ENCODE measurements at regions not wholly inside any gene's neighbourhood (a gene's known extent, or its start where the extent isn't known, plus 50 kb on each side); places are given as distances from the start of the nearest gene placed in this dataset.

DNA sequence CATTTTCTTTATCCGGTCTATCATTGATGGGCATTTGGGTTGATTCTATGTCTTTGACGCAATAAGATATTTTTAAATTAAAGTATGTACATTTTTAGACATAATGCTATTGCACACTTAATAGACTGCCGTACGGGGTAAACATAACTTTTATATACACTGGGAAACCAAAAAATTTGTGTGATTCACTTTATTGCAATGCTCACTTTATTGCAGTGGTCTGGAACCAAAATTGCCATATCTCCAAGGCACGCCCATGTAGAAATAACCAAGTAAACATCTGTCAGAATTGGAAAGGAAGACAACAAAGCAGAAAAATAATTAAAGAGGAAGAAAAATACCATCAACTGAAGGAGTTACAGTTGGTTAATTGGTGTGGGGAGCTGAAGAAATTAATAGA is 205.8 kb upstream of the CTAGE1 start:
- no peaks in the 10 kb centered on the region for H3K4me1 ChIP-seq (ENCODE audit: control insufficient read depth, insufficient read depth, low read depth, low read length)
- H3K4me2 ChIP-seq (ENCODE audit: low read length, poor library complexity, severe bottlenecking): no peak overlapping the region
- WGBS: 94% methylated on average over 2 of the region's 5 CpGs
- no peak overlapping the region for H2BK15ac ChIP-seq (ENCODE audit: low read depth, poor library complexity, severe bottlenecking)
- H3K27me3 ChIP-seq (ENCODE audit: control insufficient read depth in 1 of 2, insufficient read depth in 1 of 2, low read length in 2 of 2): no peaks in the 10 kb centered on the region
- no peak overlapping the region for H2BK12ac ChIP-seq (ENCODE audit: low read length in 2 of 2)
- H3K27ac ChIP-seq (ENCODE audit: low read length, poor library complexity, severe bottlenecking): no peak overlapping the region
- H4K8ac ChIP-seq (ENCODE audit: low read length): no peak overlapping the region
- no peak overlapping the region for H4K91ac ChIP-seq (ENCODE audit: low read length)
- no peak overlapping the region for H2BK5ac ChIP-seq (ENCODE audit: low read depth, low read length, poor library complexity, severe bottlenecking)
- H3K4ac ChIP-seq (ENCODE audit: low read depth in 1 of 2, low read length in 2 of 2): no peak overlapping the region
- H2BK120ac ChIP-seq (ENCODE audit: low read depth, low read length): no peak overlapping the region
- no peak overlapping the region for H3K23ac ChIP-seq (ENCODE audit: low read length in 2 of 2)
- no peak overlapping the region for H3K4me3 ChIP-seq (ENCODE audit: insufficient read depth in 1 of 2, low read depth in 1 of 2, low read length in 2 of 2)
- H3K18ac ChIP-seq (ENCODE audit: low read depth in 1 of 2, low read length in 2 of 2): no peak overlapping the region
- no peaks in the 10 kb centered on the region for H3K36me3 ChIP-seq (ENCODE audit: control insufficient read depth in 1 of 2, insufficient read depth in 2 of 2, low read depth in 1 of 2, low read length in 2 of 2)
- H3K9me3 ChIP-seq (ENCODE audit: control insufficient read depth, low read length): no peaks in the 10 kb centered on the region
- H3K14ac ChIP-seq (ENCODE audit: low read length in 2 of 2): no peak overlapping the region
- no peak for DNase-seq
- no peaks in the 10 kb centered on the region for H3K79me1 ChIP-seq (replicated peaks; ENCODE audit: low read length, poor library complexity, severe bottlenecking)
- no peak overlapping the region for H2AFZ ChIP-seq (ENCODE audit: low read depth, low read length)
- no peak overlapping the region for H3K9ac ChIP-seq (ENCODE audit: low read length)
- H2AK5ac ChIP-seq (ENCODE audit: low read length, severe bottlenecking): no peak overlapping the region

- H4K91ac ChIP-seq (ENCODE audit: low read length): no peak overlapping the region
- H3K27me3 ChIP-seq (ENCODE audit: control insufficient read depth in 1 of 2, insufficient read depth in 1 of 2, low read length in 2 of 2): no peaks in the 10 kb centered on the region
- H4K8ac ChIP-seq (ENCODE audit: low read length): no peak overlapping the region
- H2BK120ac ChIP-seq (ENCODE audit: low read depth, low read length): no peak overlapping the region
- no peak overlapping the region for H3K27ac ChIP-seq (ENCODE audit: low read length, poor library complexity, severe bottlenecking)
- H2BK15ac ChIP-seq (ENCODE audit: low read depth, poor library complexity, severe bottlenecking): no peak overlapping the region
- no peaks in the 10 kb centered on the region for H3K36me3 ChIP-seq (ENCODE audit: control insufficient read depth in 1 of 2, insufficient read depth in 2 of 2, low read depth in 1 of 2, low read length in 2 of 2)
- H2AFZ ChIP-seq (ENCODE audit: low read depth, low read length): no peak overlapping the region
- H3K4me1 ChIP-seq (ENCODE audit: control insufficient read depth, insufficient read depth, low read depth, low read length): no peaks in the 10 kb centered on the region
- H3K9me3 ChIP-seq (ENCODE audit: control insufficient read depth, low read length): no peaks in the 10 kb centered on the region
- no peak overlapping the region for H3K23ac ChIP-seq (ENCODE audit: low read length in 2 of 2)
- WGBS: no CpG with 5 or more reads among the region's 2 CpGs
- DNase-seq: no peak
- no peak overlapping the region for H3K4me3 ChIP-seq (ENCODE audit: insufficient read depth in 1 of 2, low read depth in 1 of 2, low read length in 2 of 2)
- no peak overlapping the region for H2AK5ac ChIP-seq (ENCODE audit: low read length, severe bottlenecking)
- no peak overlapping the region for H3K4me2 ChIP-seq (ENCODE audit: low read length, poor library complexity, severe bottlenecking)
- H3K4ac ChIP-seq (ENCODE audit: low read depth in 1 of 2, low read length in 2 of 2): no peak overlapping the region
- H3K79me1 ChIP-seq (replicated peaks; ENCODE audit: low read length, poor library complexity, severe bottlenecking): no peaks in the 10 kb centered on the region
- no peak overlapping the region for H3K14ac ChIP-seq (ENCODE audit: low read length in 2 of 2)
- H3K9ac ChIP-seq (ENCODE audit: low read length): no peak overlapping the region
- no peak overlapping the region for H2BK5ac ChIP-seq (ENCODE audit: low read depth, low read length, poor library complexity, severe bottlenecking)
- no peak overlapping the region for H3K18ac ChIP-seq (ENCODE audit: low read depth in 1 of 2, low read length in 2 of 2)
- no peak overlapping the region for H2BK12ac ChIP-seq (ENCODE audit: low read length in 2 of 2)
Observed at GRCh38 chr18:22624176-22624575, 206.5 kb upstream of the CTAGE1 start.

GRCh38 chr18:22625406-22625805 is 207.7 kb upstream of the CTAGE1 start:
- Histone ChIP-seq H3K36me3 (ENCODE audit: control insufficient read depth in 1 of 2, insufficient read depth in 2 of 2, low read depth in 1 of 2, low read length in 2 of 2) (no peaks in the 10 kb centered on the region), H3K4me2 (ENCODE audit: low read length, poor library complexity, severe bottlenecking) (no peak overlapping the region), H2BK120ac (ENCODE audit: low read depth, low read length) (no peak overlapping the region), H2AK5ac (ENCODE audit: low read length, severe bottlenecking) (no peak overlapping the region), H2AFZ (ENCODE audit: low read depth, low read length) (no peak overlapping the region), H3K27me3 (ENCODE audit: control insufficient read depth in 1 of 2, insufficient read depth in 1 of 2, low read length in 2 of 2) (no peaks in the 10 kb centered on the region), H2BK5ac (ENCODE audit: low read depth, low read length, poor library complexity, severe bottlenecking) (no peak overlapping the region), H3K4me1 (ENCODE audit: control insufficient read depth, insufficient read depth, low read depth, low read length) (no peaks in the 10 kb centered on the region), H3K27ac (ENCODE audit: low read length, poor library complexity, severe bottlenecking) (no peak overlapping the region), H3K14ac (ENCODE audit: low read length in 2 of 2) (no peak overlapping the region), H3K9ac (ENCODE audit: low read length) (no peak overlapping the region), H3K4me3 (ENCODE audit: insufficient read depth in 1 of 2, low read depth in 1 of 2, low read length in 2 of 2) (no peak overlapping the region), H3K9me3 (ENCODE audit: control insufficient read depth, low read length) (no peaks in the 10 kb centered on the region), H4K8ac (ENCODE audit: low read length) (no peak overlapping the region), H3K18ac (ENCODE audit: low read depth in 1 of 2, low read length in 2 of 2) (no peak overlapping the region), H4K91ac (ENCODE audit: low read length) (no peak overlapping the region), H2BK12ac (ENCODE audit: low read length in 2 of 2) (no peak overlapping the region), H3K79me1 (replicated peaks; ENCODE audit: low read length, poor library complexity, severe bottlenecking) (no peaks in the 10 kb centered on the region), H3K4ac (ENCODE audit: low read depth in 1 of 2, low read length in 2 of 2) (no peak overlapping the region), H3K23ac (ENCODE audit: low read length in 2 of 2) (no peak overlapping the region), H2BK15ac (ENCODE audit: low read depth, poor library complexity, severe bottlenecking) (no peak overlapping the region)
- 95% methylated on average over 2 of the region's 2 CpGs for WGBS
- no peak for DNase-seq

DNA sequence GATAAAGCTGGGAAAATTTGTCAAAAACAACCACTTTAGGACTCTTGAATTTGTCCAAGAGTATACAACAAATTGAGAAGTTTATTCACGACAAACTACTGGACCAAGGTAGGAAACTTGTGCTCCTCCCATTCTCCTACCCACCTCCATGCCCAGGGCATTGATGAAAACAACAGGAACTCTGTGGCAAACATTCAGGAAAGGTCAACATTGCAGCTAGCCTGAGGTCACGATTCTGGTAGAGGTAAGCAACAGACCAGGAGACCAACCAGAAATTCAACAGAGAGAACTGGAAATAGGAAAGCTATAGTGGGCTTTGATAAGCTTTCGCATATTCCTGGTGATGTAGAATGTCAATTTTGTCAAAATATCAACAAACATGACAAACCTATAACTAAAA is 209.1 kb upstream of the CTAGE1 start:
- Histone ChIP-seq H3K27ac (ENCODE audit: low read length, poor library complexity, severe bottlenecking) (no peak overlapping the region), H3K4me3 (ENCODE audit: insufficient read depth in 1 of 2, low read depth in 1 of 2, low read length in 2 of 2) (no peak overlapping the region)

More for the DNA sequence above, 209.1 kb upstream of the CTAGE1 start:
- Histone ChIP-seq H3K23ac (ENCODE audit: low read length in 2 of 2) (no peak overlapping the region), H2BK5ac (ENCODE audit: low read depth, low read length, poor library complexity, severe bottlenecking) (no peak overlapping the region), H2AK5ac (ENCODE audit: low read length, severe bottlenecking) (no peak overlapping the region), H3K4ac (ENCODE audit: low read depth in 1 of 2, low read length in 2 of 2) (no peak overlapping the region), H4K91ac (ENCODE audit: low read length) (no peak overlapping the region), H2BK12ac (ENCODE audit: low read length in 2 of 2) (no peak overlapping the region), H3K79me1 (replicated peaks; ENCODE audit: low read length, poor library complexity, severe bottlenecking) (no peaks in the 10 kb centered on the region), H2BK120ac (ENCODE audit: low read depth, low read length) (no peak overlapping the region), H3K14ac (ENCODE audit: low read length in 2 of 2) (no peak overlapping the region), H3K36me3 (ENCODE audit: control insufficient read depth in 1 of 2, insufficient read depth in 2 of 2, low read depth in 1 of 2, low read length in 2 of 2) (no peaks in the 10 kb centered on the region), H3K4me1 (ENCODE audit: control insufficient read depth, insufficient read depth, low read depth, low read length) (no peaks in the 10 kb centered on the region), H3K27me3 (ENCODE audit: control insufficient read depth in 1 of 2, insufficient read depth in 1 of 2, low read length in 2 of 2) (no peaks in the 10 kb centered on the region), H3K4me2 (ENCODE audit: low read length, poor library complexity, severe bottlenecking) (no peak overlapping the region), H4K8ac (ENCODE audit: low read length) (no peak overlapping the region), H3K9ac (ENCODE audit: low read length) (no peak overlapping the region), H3K18ac (ENCODE audit: low read depth in 1 of 2, low read length in 2 of 2) (no peak overlapping the region), H2AFZ (ENCODE audit: low read depth, low read length) (no peak overlapping the region), H3K9me3 (ENCODE audit: control insufficient read depth, low read length) (no peaks in the 10 kb centered on the region), H2BK15ac (ENCODE audit: low read depth, poor library complexity, severe bottlenecking) (no peak overlapping the region)
- DNase-seq: no peak
- WGBS: 85% methylated on average over 2 of the region's 3 CpGs

Data from mesenchymal stem cell (in vitro differentiated cells and primary cell).